SK-N-SH treated with all-trans-retinoic acid at 6 μM for 48 hours (cell line): ENCODE measurements at regions not wholly inside any gene's neighbourhood (a gene's known extent, or its start where the extent isn't known, plus 50 kb on each side); places are given as distances from the start of the nearest gene placed in this dataset.

ENCODE experiments used
- ARNTL ChIP-seq: fragments of 450-650 bp; formaldehyde crosslinking; IDR thresholded peaks from 2 replicates; pipeline ENCODE4 v1.5.0; 2020; ENCODE audit warnings: low read depth, mild to moderate bottlenecking, moderate library complexity, borderline replicate concordance
- CREB5 ChIP-seq: fragments of 250-450 bp; sonication (Bioruptor Pico); IDR thresholded peaks from 2 replicates; pipeline ENCODE4 v1.5.1; 2020; ENCODE audit warnings: low read depth, mild to moderate bottlenecking, moderate library complexity
- CSDC2 ChIP-seq: fragments of 250-450 bp; sonication (Bioruptor Pico); IDR thresholded peaks from 2 replicates; pipeline ENCODE4 v1.5.0; 2020; ENCODE audit warnings: mild to moderate bottlenecking, moderate library complexity
- GLIS3 ChIP-seq: fragments of 250-450 bp; sonication (Bioruptor Pico); IDR thresholded peaks from 2 replicates; pipeline ENCODE4 v1.5.0; 2020; ENCODE audit warnings: mild to moderate bottlenecking, moderate library complexity
- PATZ1 ChIP-seq: fragments of 250-450 bp; sonication (Bioruptor Pico); IDR thresholded peaks from 2 replicates; pipeline ENCODE4 v1.8.0; 2020; ENCODE audit warnings: mild to moderate bottlenecking, moderate library complexity, borderline replicate concordance
- PPARA ChIP-seq: fragments of 250-450 bp; sonication (Bioruptor Pico); IDR thresholded peaks from 2 replicates; pipeline ENCODE4 v1.5.0; 2020; ENCODE audit warnings: mild to moderate bottlenecking, borderline replicate concordance
- RARB ChIP-seq: fragments of 250-450 bp; sonication (Bioruptor Pico); IDR thresholded peaks from 2 replicates; pipeline ENCODE4 v1.8.0; 2021; ENCODE audit warnings: mild to moderate bottlenecking, moderate library complexity
- SNAI2 ChIP-seq: fragments of 250-450 bp; sonication (Bioruptor Pico); IDR thresholded peaks from 2 replicates; pipeline ENCODE4 v1.5.0; 2020; ENCODE audit warnings: mild to moderate bottlenecking, moderate library complexity
- ZFP3 ChIP-seq: fragments of 250-450 bp; sonication (Bioruptor Pico); IDR thresholded peaks from 2 replicates; pipeline ENCODE4 v1.5.0; 2020; ENCODE audit warnings: mild to moderate bottlenecking, moderate library complexity

- no peak for TF ChIP-seq RARB (CRISPR knock-in tag)
- no peak for TF ChIP-seq ZFP3 (CRISPR knock-in tag)
- TF ChIP-seq PATZ1 (CRISPR knock-in tag), result no peak
- TF ChIP-seq SNAI2, result no peak
- no peak for TF ChIP-seq CREB5 (CRISPR knock-in tag)
- TF ChIP-seq PPARA (CRISPR knock-in tag), result no peak
- no peak for TF ChIP-seq GLIS3 (CRISPR knock-in tag)
- no peak for TF ChIP-seq CSDC2 (CRISPR knock-in tag)
- no peak for TF ChIP-seq ARNTL
These were observed 246.7 kb downstream of the FGFR2 start for GRCh38 chr10:121351540-121351939.
